HFFc6 (cell line): ENCODE measurements at regions not wholly inside any gene's neighbourhood (a gene's known extent, or its start where the extent isn't known, plus 50 kb on each side); places are given as distances from the start of the nearest gene placed in this dataset.

Source experiments
- DNase-seq: peaks from one replicate; pipeline ENCODE4 v3.0.0-alpha.2; 2018
- H3K27ac Mint-ChIP-seq: 2 replicates; pipeline ENCODE4 v1.8.0; 2020; ENCODE audit warnings: mild to moderate bottlenecking, mixed read lengths
- H3K27me3 Mint-ChIP-seq: 2 replicates; pipeline ENCODE4 v1.8.0; 2021; ENCODE audit warnings: mild to moderate bottlenecking, moderate library complexity, mixed read lengths; ENCODE audit not compliant: insufficient read depth
- H3K36me3 Mint-ChIP-seq: 2 replicates; pipeline ENCODE4 v1.8.0; 2021; ENCODE audit warnings: low read depth, mixed read lengths
- H3K4me1 Mint-ChIP-seq: 2 replicates; pipeline ENCODE4 v1.8.0; 2020; ENCODE audit warnings: low read depth, mixed read lengths
- H3K4me3 Mint-ChIP-seq: 2 replicates; pipeline ENCODE4 v1.8.0; 2020; ENCODE audit warnings: mild to moderate bottlenecking, moderate library complexity, mixed read lengths
- H3K9me3 Mint-ChIP-seq: 2 replicates; pipeline ENCODE4 v1.8.0; 2020; ENCODE audit warnings: mild to moderate bottlenecking, mixed read lengths
- CTCF ChIP-seq: fragments of 200-600 bp; sonication (generic); IDR thresholded peaks from 2 replicates; pipeline ENCODE4 v1.5.0; 2021; ENCODE audit warnings: antibody characterized with exemption, mild to moderate bottlenecking

DNA sequence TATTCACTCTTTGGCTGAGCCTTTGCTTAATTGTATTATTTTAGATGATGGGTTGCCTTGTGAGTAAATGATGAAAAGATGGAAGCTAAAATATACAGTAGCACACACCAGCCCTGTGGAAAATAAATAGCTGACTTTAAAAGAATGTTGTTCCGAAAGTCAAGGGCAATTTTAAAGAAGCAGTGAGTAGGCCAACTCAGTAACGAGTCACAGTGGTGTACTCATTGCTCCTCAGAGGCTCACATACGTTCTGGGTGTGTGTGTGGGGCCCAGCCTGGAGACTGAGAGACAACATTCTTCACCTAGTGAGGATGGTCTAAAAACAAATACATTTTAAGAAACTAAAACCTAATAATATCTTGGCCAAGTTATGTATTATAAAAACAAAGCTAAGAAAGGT lies 640.3 kb downstream of the TRIML1 start:
- no peaks in the 10 kb centered on the region for H3K36me3 Mint-ChIP-seq
- peak overlapping the region; percentile 7 for H3K27ac Mint-ChIP-seq

DNA sequence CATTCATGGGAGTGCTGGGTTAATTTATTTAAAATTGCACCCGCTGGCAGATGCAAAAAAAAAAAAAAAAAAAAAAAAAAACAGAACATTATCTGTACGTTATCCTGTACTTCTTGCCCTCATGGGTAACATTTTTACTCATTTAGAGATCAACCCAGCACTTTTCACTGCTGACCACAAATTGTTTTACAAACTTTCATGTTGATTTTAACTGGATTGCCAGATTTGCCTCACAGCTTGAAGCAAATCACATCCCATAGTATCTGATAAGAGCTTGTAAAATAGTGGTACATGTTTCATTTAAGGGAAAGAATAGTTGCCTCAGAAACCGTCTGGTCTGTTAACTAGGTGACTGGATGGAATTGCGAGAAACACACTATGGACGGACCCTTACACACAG lies 640.8 kb downstream of the TRIML1 start:
- Mint-ChIP-seq H3K4me1 (peaks cover 49% of the 10 kb centered on the region), H3K9me3 (no peaks in the 10 kb centered on the region), H3K36me3 (no peaks in the 10 kb centered on the region), H3K27me3 (no peaks in the 10 kb centered on the region; the same call in 1 of the 2 replicates), H3K27ac (no peak overlapping the region), H3K4me3 (no peak overlapping the region)
- TF ChIP-seq CTCF = no peak
- DNase-seq = no peak

More for the DNA sequence above, 640.3 kb downstream of the TRIML1 start:
- Mint-ChIP-seq H3K4me1 (peaks cover 49% of the 10 kb centered on the region), H3K4me3 (no peak overlapping the region), H3K9me3 (no peaks in the 10 kb centered on the region), H3K27me3 (no peaks in the 10 kb centered on the region; the same call in 1 of the 2 replicates)
- DNase-seq = peak; percentile 45
- no peak for TF ChIP-seq CTCF

- Mint-ChIP-seq H3K9me3 (no peaks in the 10 kb centered on the region), H3K4me1 (peaks cover 49% of the 10 kb centered on the region), H3K4me3 (no peak overlapping the region), H3K27ac (no peak overlapping the region), H3K27me3 (no peaks in the 10 kb centered on the region), H3K36me3 (no peaks in the 10 kb centered on the region)
- DNase-seq = peak; percentile 11
- no peak for TF ChIP-seq CTCF
These were observed 641.4 kb downstream of the TRIML1 start for GRCh38 chr4:188780686-188781085.

DNA sequence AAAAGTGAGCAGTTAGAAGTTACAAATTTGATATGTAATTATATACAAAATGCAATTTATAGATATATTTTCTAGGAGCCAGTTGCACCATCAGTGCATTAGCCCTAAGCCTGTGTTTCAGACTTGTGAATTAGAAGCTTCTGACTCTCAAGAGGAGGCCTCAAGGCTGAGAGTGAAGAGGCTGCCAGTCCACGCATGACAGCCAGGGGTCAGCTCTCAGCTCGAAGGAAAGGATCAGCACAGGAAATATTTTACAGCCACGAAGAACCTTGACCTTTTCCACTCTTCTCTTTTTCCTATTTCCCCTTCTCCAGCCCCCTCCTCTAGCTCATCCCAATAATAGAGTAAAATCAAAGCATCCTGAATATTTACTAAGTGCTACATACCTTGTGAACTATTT lies 642.4 kb downstream of the TRIML1 start:
- H3K9me3 Mint-ChIP-seq = no peaks in the 10 kb centered on the region
- TF ChIP-seq CTCF = peak; percentile 75
- peaks cover 49% of the 10 kb centered on the region for H3K4me1 Mint-ChIP-seq
- DNase-seq = no peak
- H3K4me3 Mint-ChIP-seq = no peak overlapping the region
- H3K27me3 Mint-ChIP-seq = no peaks in the 10 kb centered on the region
- no peak overlapping the region for H3K27ac Mint-ChIP-seq
- H3K36me3 Mint-ChIP-seq = no peaks in the 10 kb centered on the region

- no peak for TF ChIP-seq CTCF
These were observed 643.9 kb downstream of the TRIML1 start for GRCh38 chr4:188783175-188783574.

More at GRCh38 chr4:188783175-188783574, 643.9 kb downstream of the TRIML1 start:
- H3K27ac Mint-ChIP-seq = no peak overlapping the region
- H3K27me3 Mint-ChIP-seq = no peaks in the 10 kb centered on the region
- H3K36me3 Mint-ChIP-seq = no peaks in the 10 kb centered on the region
- H3K4me1 Mint-ChIP-seq = peaks cover 49% of the 10 kb centered on the region
- no peak for DNase-seq
- no peak overlapping the region for H3K4me3 Mint-ChIP-seq
- H3K9me3 Mint-ChIP-seq = no peaks in the 10 kb centered on the region
